Liver (tissue), 8 donors: ENCODE measurements at regions not wholly inside any gene's neighbourhood (a gene's known extent, or its start where the extent isn't known, plus 50 kb on each side); places are given as distances from the start of the nearest gene placed in this dataset.

Experiments
- DNase-seq: peaks from one replicate; pipeline ENCODE4 v3.0.0-alpha.2; 2017; ENCODE audit warnings: low spot score
- H3K27ac ChIP-seq, 2 donors: one replicate each; pipeline ENCODE4 v1.7.0; 2013; ENCODE audit warnings: inconsistent platforms in 2 of 2, low read length in 2 of 2, control low read depth in 1 of 2, low read depth in 1 of 2, mild to moderate bottlenecking in 1 of 2
- H3K27me3 ChIP-seq, 4 donors: one replicate each; pipeline versions ENCODE4 v1.6.1 to v1.7.0; 2013; ENCODE audit warnings: low read length in 3 of 4, inconsistent platforms in 1 of 4, mild to moderate bottlenecking in 1 of 4, moderate library complexity in 1 of 4; ENCODE audit not compliant: control insufficient read depth in 4 of 4, insufficient read depth in 4 of 4
- H3K36me3 ChIP-seq, 4 donors: one replicate each; pipeline versions ENCODE4 v1.6.1 to v1.7.0; 2013; ENCODE audit warnings: low read length in 3 of 4, mild to moderate bottlenecking in 3 of 4, low read depth in 1 of 4, moderate library complexity in 1 of 4; ENCODE audit not compliant: control insufficient read depth in 4 of 4, insufficient read depth in 3 of 4
- H3K4me1 ChIP-seq, 4 donors: one replicate each; pipeline versions ENCODE4 v1.6.1 to v1.7.0; 2013; ENCODE audit warnings: low read length in 3 of 4, mild to moderate bottlenecking in 3 of 4, moderate library complexity in 1 of 4; ENCODE audit not compliant: control insufficient read depth in 4 of 4, insufficient read depth in 4 of 4
- H3K4me3 ChIP-seq, 3 donors: one replicate each; pipeline versions ENCODE4 v1.6.1 to v1.7.0; 2013; ENCODE audit warnings: low read length in 3 of 3, control low read depth in 1 of 3, low read depth in 1 of 3, mild to moderate bottlenecking in 1 of 3
- H3K9ac ChIP-seq, 2 donors: one replicate each; pipeline ENCODE4 v1.7.0; 2013; ENCODE audit warnings: low read length in 2 of 2, mild to moderate bottlenecking in 2 of 2, moderate library complexity in 2 of 2, control low read depth in 1 of 2, low read depth in 1 of 2
- H3K9me3 ChIP-seq, 4 donors: one replicate each; pipeline versions ENCODE4 v1.6.1 to v1.7.0; 2013; ENCODE audit warnings: low read length in 3 of 4; ENCODE audit not compliant: control insufficient read depth in 4 of 4
- EGR1 ChIP-seq, 2 donors: IDR thresholded peaks; 2 replicates each; pipeline ENCODE4 v1.6.1; 2016 to 2018; ENCODE audit warnings: antibody characterized with exemption in 2 of 2, low read depth in 2 of 2
- FOXA1 ChIP-seq: IDR thresholded peaks from 2 replicates; pipeline ENCODE4 v1.6.1; 2016; ENCODE audit warnings: antibody characterized with exemption
- FOXA2 ChIP-seq: IDR thresholded peaks from 2 replicates; pipeline ENCODE4 v1.6.1; 2016; ENCODE audit warnings: antibody characterized with exemption
- GABPA ChIP-seq, 2 donors: IDR thresholded peaks in 1 of 2; conservative IDR thresholded peaks in 1 of 2; 2 replicates each; pipeline ENCODE4 v1.6.1; 2016; ENCODE audit warnings: antibody characterized with exemption in 2 of 2, mild to moderate bottlenecking in 1 of 2, moderate library complexity in 1 of 2
- HNF4A ChIP-seq, 2 donors: conservative IDR thresholded peaks; 2 replicates each; pipeline ENCODE4 v1.6.1; 2016; ENCODE audit warnings: antibody characterized with exemption in 2 of 2, mild to moderate bottlenecking in 2 of 2
- HNF4G ChIP-seq: IDR thresholded peaks from 2 replicates; pipeline ENCODE4 v1.6.1; 2016; ENCODE audit warnings: antibody characterized with exemption
- JUND ChIP-seq, 2 donors: IDR thresholded peaks; 2 replicates each; pipeline ENCODE4 v1.6.1; 2016; ENCODE audit warnings: antibody characterized with exemption in 2 of 2
- NR2F2 ChIP-seq: IDR thresholded peaks from 2 replicates; pipeline ENCODE4 v1.6.1; 2016; ENCODE audit warnings: antibody characterized with exemption
- RAD21 ChIP-seq, 2 donors: IDR thresholded peaks; 2 replicates each; pipeline ENCODE4 v1.6.1; 2016; ENCODE audit warnings: antibody characterized with exemption in 2 of 2, mild to moderate bottlenecking in 2 of 2
- RXRA ChIP-seq, 2 donors: IDR thresholded peaks; 2 replicates each; pipeline ENCODE4 v1.6.1; 2017 to 2018; ENCODE audit warnings: antibody characterized with exemption in 2 of 2, mild to moderate bottlenecking in 1 of 2
- SP1 ChIP-seq: IDR thresholded peaks from 2 replicates; pipeline ENCODE4 v1.6.1; 2018; ENCODE audit warnings: antibody characterized with exemption, mild to moderate bottlenecking
- TAF1 ChIP-seq: conservative IDR thresholded peaks from 2 replicates; pipeline ENCODE4 v1.6.1; 2016; ENCODE audit warnings: antibody characterized with exemption, mild to moderate bottlenecking
- YY1 ChIP-seq: IDR thresholded peaks from 2 replicates; pipeline ENCODE4 v1.6.1; 2016; ENCODE audit warnings: antibody characterized with exemption, mild to moderate bottlenecking
- ZBTB33 ChIP-seq: IDR thresholded peaks from 2 replicates; pipeline ENCODE4 v1.6.1; 2016; ENCODE audit warnings: antibody characterized with exemption
- WGBS: extraction: QIAGEN DNeasy Blood & Tissue Kit; methylation state at CpG from one replicate; pipeline ENCODE4 v1.1.7; 2013; 5-methylcytosine and 5-hydroxymethylcytosine counted together
- TF ChIP-seq, protein P1 (sequence below): fragments of 150-350 bp; IDR thresholded peaks from 2 replicates; pipeline ENCODE4 v1.5.1; 2017; ENCODE audit warnings: improper control_type of control experiment, low read depth, low read length; ENCODE audit not compliant: missing input control
- TF ChIP-seq, protein P2 (sequence below): IDR thresholded peaks from 2 replicates; pipeline ENCODE4 v1.6.1; 2016; ENCODE audit warnings: antibody characterized with exemption, mild to moderate bottlenecking
- TF ChIP-seq, protein P3 (sequence below): IDR thresholded peaks from 2 replicates; pipeline ENCODE4 v1.6.1; 2016; ENCODE audit warnings: antibody characterized with exemption
- donor health status: healthy.
- donor health status: healthy.
- donor health status: healthy.
- donor health status: healthy.
- donor health status: healthy.

GRCh38 chr15:96073908-96074307, 256.6 kb upstream of the NR2F2 start (continued):
- TF ChIP-seq RXRA (IDR thresholded peaks at IDR 0.05) (no peak), FOXA2 (no peak), TAF1 (no peak), YY1 (no peak), SP1 (no peak), JUND (IDR thresholded peaks at IDR 0.05) (no peak), FOXA1 (no peak), HNF4A (conservative IDR thresholded peaks at IDR 0.05) (no peak)
- TF ChIP-seq, protein P1, sequence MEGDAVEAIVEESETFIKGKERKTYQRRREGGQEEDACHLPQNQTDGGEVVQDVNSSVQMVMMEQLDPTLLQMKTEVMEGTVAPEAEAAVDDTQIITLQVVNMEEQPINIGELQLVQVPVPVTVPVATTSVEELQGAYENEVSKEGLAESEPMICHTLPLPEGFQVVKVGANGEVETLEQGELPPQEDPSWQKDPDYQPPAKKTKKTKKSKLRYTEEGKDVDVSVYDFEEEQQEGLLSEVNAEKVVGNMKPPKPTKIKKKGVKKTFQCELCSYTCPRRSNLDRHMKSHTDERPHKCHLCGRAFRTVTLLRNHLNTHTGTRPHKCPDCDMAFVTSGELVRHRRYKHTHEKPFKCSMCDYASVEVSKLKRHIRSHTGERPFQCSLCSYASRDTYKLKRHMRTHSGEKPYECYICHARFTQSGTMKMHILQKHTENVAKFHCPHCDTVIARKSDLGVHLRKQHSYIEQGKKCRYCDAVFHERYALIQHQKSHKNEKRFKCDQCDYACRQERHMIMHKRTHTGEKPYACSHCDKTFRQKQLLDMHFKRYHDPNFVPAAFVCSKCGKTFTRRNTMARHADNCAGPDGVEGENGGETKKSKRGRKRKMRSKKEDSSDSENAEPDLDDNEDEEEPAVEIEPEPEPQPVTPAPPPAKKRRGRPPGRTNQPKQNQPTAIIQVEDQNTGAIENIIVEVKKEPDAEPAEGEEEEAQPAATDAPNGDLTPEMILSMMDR, result no peak

GRCh38 chr15:96075895-96076294, 254.6 kb upstream of the NR2F2 start:
- H3K9me3 ChIP-seq, result no peaks in the 10 kb centered on the region
- no peak overlapping the region for H3K9ac ChIP-seq
- H3K36me3 ChIP-seq, result no peaks in the 10 kb centered on the region
- H3K4me1 ChIP-seq, result no peaks in the 10 kb centered on the region
- H3K4me3 ChIP-seq, result no peak overlapping the region
- H3K27ac ChIP-seq, result no peak overlapping the region
- no peak for DNase-seq
- WGBS, result 77% methylated on average over 2 of the region's 2 CpGs
- no peaks in the 10 kb centered on the region for H3K27me3 ChIP-seq
- TF ChIP-seq HNF4A (conservative IDR thresholded peaks at IDR 0.05), result no peak
- no peak for TF ChIP-seq NR2F2

- no peak for DNase-seq
- 96% methylated on average over 6 of the region's 6 CpGs for WGBS
- no peaks in the 10 kb centered on the region for H3K36me3 ChIP-seq
- H3K4me1 ChIP-seq, result no peaks in the 10 kb centered on the region
- no peak overlapping the region for H3K4me3 ChIP-seq
- no peak for TF ChIP-seq RAD21 (IDR thresholded peaks at IDR 0.05)
- TF ChIP-seq FOXA1, result no peak
- TF ChIP-seq NR2F2, result no peak
- TF ChIP-seq FOXA2, result no peak
- TF ChIP-seq EGR1 (IDR thresholded peaks at IDR 0.05; ENCODE audit: low read depth in 2 of 2), result no peak
- no peak for TF ChIP-seq GABPA (IDR thresholded peaks at IDR 0.05 in 1 of 2, conservative IDR thresholded peaks at IDR 0.05 in 1 of 2)
- no peak for TF ChIP-seq ZBTB33
- TF ChIP-seq, protein P2, sequence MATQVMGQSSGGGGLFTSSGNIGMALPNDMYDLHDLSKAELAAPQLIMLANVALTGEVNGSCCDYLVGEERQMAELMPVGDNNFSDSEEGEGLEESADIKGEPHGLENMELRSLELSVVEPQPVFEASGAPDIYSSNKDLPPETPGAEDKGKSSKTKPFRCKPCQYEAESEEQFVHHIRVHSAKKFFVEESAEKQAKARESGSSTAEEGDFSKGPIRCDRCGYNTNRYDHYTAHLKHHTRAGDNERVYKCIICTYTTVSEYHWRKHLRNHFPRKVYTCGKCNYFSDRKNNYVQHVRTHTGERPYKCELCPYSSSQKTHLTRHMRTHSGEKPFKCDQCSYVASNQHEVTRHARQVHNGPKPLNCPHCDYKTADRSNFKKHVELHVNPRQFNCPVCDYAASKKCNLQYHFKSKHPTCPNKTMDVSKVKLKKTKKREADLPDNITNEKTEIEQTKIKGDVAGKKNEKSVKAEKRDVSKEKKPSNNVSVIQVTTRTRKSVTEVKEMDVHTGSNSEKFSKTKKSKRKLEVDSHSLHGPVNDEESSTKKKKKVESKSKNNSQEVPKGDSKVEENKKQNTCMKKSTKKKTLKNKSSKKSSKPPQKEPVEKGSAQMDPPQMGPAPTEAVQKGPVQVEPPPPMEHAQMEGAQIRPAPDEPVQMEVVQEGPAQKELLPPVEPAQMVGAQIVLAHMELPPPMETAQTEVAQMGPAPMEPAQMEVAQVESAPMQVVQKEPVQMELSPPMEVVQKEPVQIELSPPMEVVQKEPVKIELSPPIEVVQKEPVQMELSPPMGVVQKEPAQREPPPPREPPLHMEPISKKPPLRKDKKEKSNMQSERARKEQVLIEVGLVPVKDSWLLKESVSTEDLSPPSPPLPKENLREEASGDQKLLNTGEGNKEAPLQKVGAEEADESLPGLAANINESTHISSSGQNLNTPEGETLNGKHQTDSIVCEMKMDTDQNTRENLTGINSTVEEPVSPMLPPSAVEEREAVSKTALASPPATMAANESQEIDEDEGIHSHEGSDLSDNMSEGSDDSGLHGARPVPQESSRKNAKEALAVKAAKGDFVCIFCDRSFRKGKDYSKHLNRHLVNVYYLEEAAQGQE, result no peak
- TF ChIP-seq, protein P1, result no peak
- no peak for TF ChIP-seq SP1
- TF ChIP-seq HNF4G, result no peak
- no peak for TF ChIP-seq HNF4A (conservative IDR thresholded peaks at IDR 0.05)
- TF ChIP-seq, protein P3, sequence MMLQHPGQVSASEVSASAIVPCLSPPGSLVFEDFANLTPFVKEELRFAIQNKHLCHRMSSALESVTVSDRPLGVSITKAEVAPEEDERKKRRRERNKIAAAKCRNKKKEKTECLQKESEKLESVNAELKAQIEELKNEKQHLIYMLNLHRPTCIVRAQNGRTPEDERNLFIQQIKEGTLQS, result no peak
- TF ChIP-seq TAF1, result no peak
- no peak for TF ChIP-seq JUND (IDR thresholded peaks at IDR 0.05)
- TF ChIP-seq YY1, result no peak
- TF ChIP-seq RXRA (IDR thresholded peaks at IDR 0.05), result no peak
- H3K27ac ChIP-seq, result no peak overlapping the region
- H3K27me3 ChIP-seq, result no peaks in the 10 kb centered on the region
- no peaks in the 10 kb centered on the region for H3K9me3 ChIP-seq
- H3K9ac ChIP-seq, result no peak overlapping the region
Measured at GRCh38 chr15:96076350-96076749, 254.2 kb upstream of the NR2F2 start.
